ENCODE measurements at regions not wholly inside any gene's neighbourhood (a gene's known extent, or its start where the extent isn't known, plus 50 kb on each side); places are given as distances from the start of the nearest gene placed in this dataset.

GRCh38 chr12:124461241-124461673 is 106.2 kb downstream of the NCOR2 start:
- TF ChIP-seq CREM (CRISPR knock-in tag; IDR thresholded peaks at IDR 0.05) (no peak), IRF1 (CRISPR knock-in tag; IDR thresholded peaks at IDR 0.05) (no peak), CTCF (IDR thresholded peaks at IDR 0.05) (no peak), ZNF138 (CRISPR knock-in tag; conservative IDR thresholded peaks at IDR 0.05) (no peak), ZNF121 (CRISPR knock-in tag; IDR thresholded peaks at IDR 0.05) (no peak), TEAD4 (CRISPR knock-in tag; IDR thresholded peaks at IDR 0.05) (no peak)
- TF ChIP-seq, protein P1, sequence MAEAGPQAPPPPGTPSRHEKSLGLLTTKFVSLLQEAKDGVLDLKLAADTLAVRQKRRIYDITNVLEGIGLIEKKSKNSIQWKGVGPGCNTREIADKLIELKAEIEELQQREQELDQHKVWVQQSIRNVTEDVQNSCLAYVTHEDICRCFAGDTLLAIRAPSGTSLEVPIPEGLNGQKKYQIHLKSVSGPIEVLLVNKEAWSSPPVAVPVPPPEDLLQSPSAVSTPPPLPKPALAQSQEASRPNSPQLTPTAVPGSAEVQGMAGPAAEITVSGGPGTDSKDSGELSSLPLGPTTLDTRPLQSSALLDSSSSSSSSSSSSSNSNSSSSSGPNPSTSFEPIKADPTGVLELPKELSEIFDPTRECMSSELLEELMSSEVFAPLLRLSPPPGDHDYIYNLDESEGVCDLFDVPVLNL (CRISPR knock-in tag; IDR thresholded peaks at IDR 0.05; ENCODE audit: borderline replicate concordance, low read depth), result no peak
- TF ChIP-seq, protein P2, sequence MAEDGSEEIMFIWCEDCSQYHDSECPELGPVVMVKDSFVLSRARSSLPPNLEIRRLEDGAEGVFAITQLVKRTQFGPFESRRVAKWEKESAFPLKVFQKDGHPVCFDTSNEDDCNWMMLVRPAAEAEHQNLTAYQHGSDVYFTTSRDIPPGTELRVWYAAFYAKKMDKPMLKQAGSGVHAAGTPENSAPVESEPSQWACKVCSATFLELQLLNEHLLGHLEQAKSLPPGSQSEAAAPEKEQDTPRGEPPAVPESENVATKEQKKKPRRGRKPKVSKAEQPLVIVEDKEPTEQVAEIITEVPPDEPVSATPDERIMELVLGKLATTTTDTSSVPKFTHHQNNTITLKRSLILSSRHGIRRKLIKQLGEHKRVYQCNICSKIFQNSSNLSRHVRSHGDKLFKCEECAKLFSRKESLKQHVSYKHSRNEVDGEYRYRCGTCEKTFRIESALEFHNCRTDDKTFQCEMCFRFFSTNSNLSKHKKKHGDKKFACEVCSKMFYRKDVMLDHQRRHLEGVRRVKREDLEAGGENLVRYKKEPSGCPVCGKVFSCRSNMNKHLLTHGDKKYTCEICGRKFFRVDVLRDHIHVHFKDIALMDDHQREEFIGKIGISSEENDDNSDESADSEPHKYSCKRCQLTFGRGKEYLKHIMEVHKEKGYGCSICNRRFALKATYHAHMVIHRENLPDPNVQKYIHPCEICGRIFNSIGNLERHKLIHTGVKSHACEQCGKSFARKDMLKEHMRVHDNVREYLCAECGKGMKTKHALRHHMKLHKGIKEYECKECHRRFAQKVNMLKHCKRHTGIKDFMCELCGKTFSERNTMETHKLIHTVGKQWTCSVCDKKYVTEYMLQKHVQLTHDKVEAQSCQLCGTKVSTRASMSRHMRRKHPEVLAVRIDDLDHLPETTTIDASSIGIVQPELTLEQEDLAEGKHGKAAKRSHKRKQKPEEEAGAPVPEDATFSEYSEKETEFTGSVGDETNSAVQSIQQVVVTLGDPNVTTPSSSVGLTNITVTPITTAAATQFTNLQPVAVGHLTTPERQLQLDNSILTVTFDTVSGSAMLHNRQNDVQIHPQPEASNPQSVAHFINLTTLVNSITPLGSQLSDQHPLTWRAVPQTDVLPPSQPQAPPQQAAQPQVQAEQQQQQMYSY (CRISPR knock-in tag; IDR thresholded peaks at IDR 0.05), result no peak

Data from WTC11 (cell line).